ENCODE measurements at regions not wholly inside any gene's neighbourhood (a gene's known extent, or its start where the extent isn't known, plus 50 kb on each side); places are given as distances from the start of the nearest gene placed in this dataset.

- POLR2A ChIA-PET = no interaction called here
- TF ChIP-seq CTCF (IDR thresholded peaks at IDR 0.05; ENCODE audit: low read depth, low read length) = no peak
These were observed 521.6 kb downstream of the PLPP3 start for GRCh38 chr1:56057466-56058405.

GRCh38 chr1:56056438-56057287, 522.7 kb downstream of the PLPP3 start:
- ChIA-PET CTCF (interaction anchor here (0.7 kb wide), 1 partner anchor 780 kb away, joined by 3 read pairs; no protein-coding TSS in a partner anchor), POLR2A (no interaction called here)
- no peaks in the 10 kb centered on the region for H3K27me3 ChIP-seq (ENCODE audit: control insufficient read depth, insufficient read depth, low read length)
- no peaks in the 10 kb centered on the region for H3K9me3 ChIP-seq (ENCODE audit: control insufficient read depth, insufficient read depth, low read length)
- TF ChIP-seq CTCF (IDR thresholded peaks at IDR 0.05; ENCODE audit: low read depth, low read length) = no peak
- H3K4me3 ChIP-seq (ENCODE audit: low read depth, low read length) = no peak overlapping the region
- no peak overlapping the region for H3K27ac ChIP-seq (ENCODE audit: low read depth, low read length)
- no peak for DNase-seq (ENCODE audit: low read depth, low spot score)

More at GRCh38 chr1:56057466-56058405, 521.6 kb downstream of the PLPP3 start:
- CTCF ChIA-PET = interaction anchor here (1.1 kb wide), 1 partner anchor 434 kb away, joined by 4 read pairs; no protein-coding TSS in a partner anchor
- no peaks in the 10 kb centered on the region for H3K27me3 ChIP-seq (ENCODE audit: control insufficient read depth, insufficient read depth, low read length)
- no peak overlapping the region for H3K27ac ChIP-seq (ENCODE audit: low read depth, low read length)
- DNase-seq (ENCODE audit: low read depth, low spot score) = no peak
- H3K4me3 ChIP-seq (ENCODE audit: low read depth, low read length) = no peak overlapping the region
- H3K9me3 ChIP-seq (ENCODE audit: control insufficient read depth, insufficient read depth, low read length) = no peaks in the 10 kb centered on the region

- no peak for TF ChIP-seq CTCF (IDR thresholded peaks at IDR 0.05; ENCODE audit: low read depth, low read length)
- Histone ChIP-seq H3K4me3 (ENCODE audit: low read depth, low read length) (no peak overlapping the region), H3K27ac (ENCODE audit: low read depth, low read length) (no peak overlapping the region), H3K27me3 (ENCODE audit: control insufficient read depth, insufficient read depth, low read length) (no peaks in the 10 kb centered on the region), H3K9me3 (ENCODE audit: control insufficient read depth, insufficient read depth, low read length) (no peaks in the 10 kb centered on the region)
- ChIA-PET CTCF (no interaction called here), POLR2A (no interaction called here)
- no peak for DNase-seq (ENCODE audit: low read depth, low spot score)
These were observed 524.4 kb downstream of the PLPP3 start for GRCh38 chr1:56054959-56055358.

- H3K9me3 ChIP-seq (ENCODE audit: control insufficient read depth, insufficient read depth, low read length) = no peaks in the 10 kb centered on the region
- ChIA-PET CTCF (no interaction called here), POLR2A (no interaction called here)
- H3K4me3 ChIP-seq (ENCODE audit: low read depth, low read length) = no peak overlapping the region
- H3K27me3 ChIP-seq (ENCODE audit: control insufficient read depth, insufficient read depth, low read length) = no peaks in the 10 kb centered on the region
- no peak overlapping the region for H3K27ac ChIP-seq (ENCODE audit: low read depth, low read length)
- DNase-seq (ENCODE audit: low read depth, low spot score) = no peak
- no peak for TF ChIP-seq CTCF (IDR thresholded peaks at IDR 0.05; ENCODE audit: low read depth, low read length)
These were observed 527.3 kb downstream of the PLPP3 start for GRCh38 chr1:56052041-56052440.
